ENCODE measurements at regions not wholly inside any gene's neighbourhood (a gene's known extent, or its start where the extent isn't known, plus 50 kb on each side); places are given as distances from the start of the nearest gene placed in this dataset.

DNA sequence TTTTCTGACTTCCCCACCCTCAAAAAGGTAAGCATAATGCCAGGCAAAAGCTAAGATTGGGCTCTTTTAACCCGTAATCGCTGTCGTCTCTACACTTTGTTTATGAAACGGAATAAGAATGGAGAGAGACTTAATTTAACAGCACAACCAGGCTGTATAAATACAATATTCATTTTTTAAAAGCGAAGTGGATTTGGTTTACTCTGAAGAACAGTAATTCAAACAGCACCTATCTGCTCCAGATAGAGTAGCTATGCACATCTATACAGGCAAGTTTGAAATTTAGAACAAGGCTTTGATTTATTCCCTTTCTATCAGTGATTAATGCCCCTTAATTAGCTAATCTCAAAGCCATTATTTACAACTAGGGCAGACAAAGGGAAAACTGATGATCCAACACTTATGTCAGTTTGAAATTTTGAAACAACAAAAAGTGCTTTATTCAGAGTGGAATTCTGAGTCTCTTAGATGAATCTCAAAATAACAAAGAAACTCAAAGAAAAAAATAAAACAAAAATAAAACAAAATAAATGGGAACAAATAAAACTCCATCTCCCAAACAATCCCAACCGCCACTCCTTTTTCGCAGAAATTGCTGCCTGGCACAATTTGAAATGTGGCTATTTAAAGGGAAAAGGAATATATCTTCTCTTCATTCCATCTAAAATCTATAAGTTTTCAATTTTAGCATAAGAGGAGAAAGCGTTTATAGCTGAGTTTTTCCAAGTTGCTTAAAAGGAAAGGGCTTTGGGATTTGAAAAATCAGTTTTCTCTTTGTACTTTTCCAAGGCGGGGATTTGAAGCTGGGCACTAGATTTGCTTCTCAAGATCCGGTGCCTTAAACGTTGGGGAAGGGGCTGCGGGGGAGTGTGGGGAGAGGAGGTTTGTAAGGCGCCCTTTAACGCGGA is 298.6 kb downstream of the PARP8 start:
- DNase-seq = no peak

DNA sequence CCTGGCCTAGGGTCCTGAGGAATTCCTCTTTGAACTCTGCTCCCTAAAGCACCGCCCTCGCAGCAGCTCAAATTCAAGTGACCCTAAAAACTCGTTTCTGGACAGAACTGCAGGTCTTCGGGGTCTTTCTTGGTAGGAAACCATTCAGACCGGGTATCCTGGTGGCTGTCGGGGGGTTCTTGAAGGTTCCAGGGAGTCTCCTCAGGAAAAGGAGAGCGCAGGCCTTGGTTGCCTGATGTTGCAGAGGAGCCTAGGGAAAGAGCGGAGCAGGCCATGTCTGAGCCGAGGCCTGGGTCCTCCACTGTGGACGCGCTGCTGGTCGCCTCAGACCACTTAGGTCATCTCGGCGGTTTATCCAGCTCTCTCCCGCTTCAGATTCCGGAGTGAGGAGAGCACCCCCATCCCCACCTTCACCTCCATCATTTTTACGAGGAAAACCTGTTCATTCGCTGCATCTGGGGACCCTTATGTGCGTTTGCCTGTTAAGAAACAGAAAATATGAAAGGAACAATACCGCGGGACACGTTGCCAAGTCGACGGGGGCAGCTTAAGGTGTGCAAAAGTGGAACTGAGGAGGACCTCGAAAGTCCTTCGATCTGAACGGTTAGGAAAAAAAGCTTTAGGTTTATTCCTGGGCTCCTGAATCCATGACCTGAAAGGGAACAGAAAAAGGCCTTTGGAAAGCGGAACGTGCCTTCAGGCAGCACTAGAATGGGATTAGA is 299.4 kb downstream of the PARP8 start:
- DNase-seq = no peak

DNA sequence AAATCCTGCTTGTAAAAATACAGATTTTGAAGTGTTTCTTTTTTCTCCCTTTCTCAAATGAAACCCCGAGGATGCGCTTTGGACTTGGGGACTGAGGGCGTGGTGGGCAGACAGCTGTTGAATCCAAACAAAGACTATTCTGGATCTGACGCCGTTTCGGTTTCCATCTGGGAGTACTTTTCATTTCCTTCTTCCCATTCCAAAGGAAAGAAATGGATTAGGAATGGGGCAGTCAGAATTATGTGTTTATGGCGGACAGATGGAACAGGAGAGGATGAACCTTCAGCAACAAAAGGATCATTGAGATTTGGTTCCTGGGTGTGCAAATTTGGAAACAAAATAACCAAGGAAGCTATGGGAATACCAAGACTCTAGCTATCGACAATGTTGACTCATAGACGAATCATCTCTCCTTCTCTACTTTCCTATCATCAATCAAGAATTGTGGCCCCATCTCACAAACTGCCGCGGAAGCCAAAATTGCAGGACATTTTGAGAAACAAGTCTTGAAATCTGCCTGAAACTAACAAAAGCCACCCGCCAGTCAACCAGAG is 300.6 kb downstream of the PARP8 start:
- DNase-seq = no peak

DNA sequence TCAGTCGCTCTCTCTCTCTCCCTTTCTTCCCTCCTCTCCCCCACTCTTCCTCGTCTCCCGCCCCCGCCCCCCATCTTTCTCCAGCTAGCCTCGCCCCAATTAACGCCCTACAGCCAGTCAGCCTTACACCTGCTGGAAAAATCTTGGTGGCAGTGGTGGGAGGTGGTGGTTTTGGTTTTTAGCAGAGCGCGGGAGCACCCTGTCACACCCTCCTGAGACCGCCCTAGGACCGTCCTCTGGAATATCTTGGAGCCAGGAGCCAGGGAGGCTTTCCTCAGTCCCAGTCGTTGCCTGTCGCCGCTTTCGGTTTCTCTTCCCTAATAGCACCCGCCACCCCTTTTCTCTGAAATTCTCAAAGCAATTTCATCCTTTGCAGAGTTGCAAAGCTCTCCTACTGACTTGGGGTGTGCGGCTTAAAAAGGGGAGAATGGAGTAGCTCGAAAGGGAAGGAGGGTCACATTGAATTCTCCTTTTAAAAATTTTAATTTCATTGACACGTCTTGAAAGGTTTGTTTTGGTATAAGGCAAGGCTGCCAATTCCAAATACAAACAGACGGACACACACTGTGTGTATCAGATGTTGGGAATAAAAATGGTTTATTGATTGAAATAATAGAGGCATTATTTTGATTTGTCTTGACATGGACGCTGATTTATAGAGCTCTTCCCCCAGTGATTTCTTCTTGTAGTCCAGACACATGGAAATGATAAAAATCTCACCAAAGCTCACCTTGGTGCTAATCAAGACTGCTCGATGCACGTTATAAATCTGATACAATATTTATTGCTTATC is 301.3 kb downstream of the PARP8 start:
- no peak for DNase-seq

DNA sequence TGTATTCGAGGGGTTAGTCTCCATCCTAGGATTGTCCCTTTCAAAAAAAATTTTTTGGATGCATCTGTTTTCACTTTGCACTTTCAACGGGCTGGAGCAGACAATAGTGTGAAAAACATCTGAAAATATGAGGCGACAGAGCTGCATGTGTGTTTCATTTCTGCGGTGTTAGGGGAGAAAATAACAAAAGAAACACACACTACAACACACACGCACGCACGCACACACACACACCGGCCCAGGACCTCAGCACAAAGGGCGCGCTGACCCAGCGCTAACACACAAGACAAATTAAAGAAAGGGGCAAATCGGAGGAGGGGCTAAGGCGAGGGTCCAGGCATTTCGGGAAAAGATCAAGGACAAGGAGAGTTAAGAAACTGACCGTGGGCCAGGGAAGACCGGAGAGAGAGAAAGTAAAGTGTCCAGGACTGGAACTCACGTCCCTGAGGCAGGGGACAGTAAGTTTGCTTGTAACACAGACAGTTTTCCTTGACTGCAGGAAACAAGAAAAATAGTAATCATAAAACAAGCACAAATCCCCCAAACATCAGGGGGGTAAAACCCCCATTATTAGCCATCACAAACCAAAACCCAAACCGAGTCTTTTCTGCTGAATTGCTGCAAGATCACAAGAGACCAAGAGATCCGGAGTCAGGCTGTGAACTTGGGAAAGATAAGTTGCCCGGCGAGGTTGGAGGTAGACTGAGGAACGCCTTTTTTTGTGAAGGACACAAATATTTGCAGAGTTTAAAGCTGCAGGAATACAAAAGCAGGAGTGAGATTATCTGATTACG is 302.1 kb downstream of the PARP8 start:
- DNase-seq = no peak

DNA sequence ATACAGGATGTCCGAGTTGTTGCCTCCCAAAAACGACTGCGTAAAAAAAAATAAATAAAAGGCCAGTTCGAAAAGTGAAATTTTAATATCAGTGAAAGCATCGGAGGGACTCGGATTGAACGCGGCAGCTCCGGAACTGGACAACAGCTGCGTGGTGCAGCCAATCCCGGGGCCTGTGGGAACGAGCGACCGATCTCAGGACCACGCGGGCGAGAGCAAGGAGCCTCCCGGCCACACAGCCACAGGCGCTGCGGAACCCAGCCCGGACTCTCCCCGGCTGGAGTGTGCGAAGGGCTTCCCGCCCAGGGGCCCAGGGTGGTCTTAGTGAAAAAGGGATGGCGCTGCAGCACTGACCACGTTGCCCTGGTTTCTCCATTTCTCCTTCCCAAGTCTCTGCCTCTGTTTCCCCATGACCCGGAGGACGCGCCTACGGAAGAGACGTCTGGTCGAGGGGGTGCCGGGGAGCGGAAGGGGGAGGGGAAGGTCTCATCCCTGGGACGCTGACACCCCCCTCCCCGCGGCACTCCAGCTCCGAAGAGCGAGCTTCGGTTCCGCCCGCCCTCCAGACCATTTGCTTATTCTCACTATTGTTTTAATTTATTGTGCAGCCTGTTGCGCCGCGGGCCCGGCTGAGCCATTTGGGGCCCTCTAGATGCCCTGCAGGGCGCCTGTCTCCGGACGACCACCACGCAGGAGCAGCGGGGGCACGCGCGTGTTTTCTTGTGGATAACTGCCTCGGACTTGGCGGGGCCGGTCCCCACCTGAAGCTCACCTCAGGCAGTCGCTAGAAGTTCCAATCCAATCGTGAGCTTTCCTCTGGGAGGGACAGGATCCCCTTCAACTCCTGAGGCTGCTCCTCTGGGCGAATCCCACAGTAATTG is 303.0 kb downstream of the PARP8 start:
- no peak for DNase-seq

DNA sequence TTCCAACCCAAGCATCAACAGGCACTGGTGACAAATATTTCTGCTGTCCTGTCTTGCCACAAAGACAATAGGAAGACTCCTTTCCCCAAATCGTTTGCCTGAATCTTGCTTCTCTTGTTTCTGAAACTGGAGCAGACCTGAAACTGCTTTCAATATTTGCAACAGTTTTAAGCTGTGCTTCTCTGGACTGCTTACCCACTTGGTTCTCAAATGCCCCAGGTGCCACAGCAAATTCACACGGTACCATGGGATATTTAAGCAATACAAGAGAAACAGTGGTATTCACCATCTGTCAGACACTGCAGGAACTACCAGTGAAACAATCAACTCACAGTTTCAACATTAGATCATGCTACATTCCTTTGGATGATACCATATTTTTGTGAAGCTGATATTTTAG is 309.4 kb downstream of the PARP8 start:
- no peak for DNase-seq

DNA sequence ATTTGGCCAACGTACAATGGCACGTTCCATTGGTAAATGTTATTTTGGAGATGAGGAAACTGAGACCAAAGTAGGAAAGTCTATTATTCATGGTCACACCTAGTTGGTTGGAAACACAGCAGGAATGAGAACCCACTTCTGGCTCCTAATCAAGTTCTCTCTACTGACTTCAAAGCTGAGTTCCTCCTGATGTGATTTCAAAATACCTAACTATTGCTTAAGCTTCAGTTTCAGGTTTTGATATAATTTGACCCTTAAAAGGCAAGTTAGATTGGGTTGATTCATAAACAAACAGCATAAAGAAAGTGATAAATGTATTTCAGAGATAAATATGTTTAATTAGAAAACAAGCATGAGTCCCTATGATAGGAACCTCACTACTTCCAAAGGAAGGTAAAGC is 312.5 kb downstream of the PARP8 start:
- DNase-seq = no peak

DNA sequence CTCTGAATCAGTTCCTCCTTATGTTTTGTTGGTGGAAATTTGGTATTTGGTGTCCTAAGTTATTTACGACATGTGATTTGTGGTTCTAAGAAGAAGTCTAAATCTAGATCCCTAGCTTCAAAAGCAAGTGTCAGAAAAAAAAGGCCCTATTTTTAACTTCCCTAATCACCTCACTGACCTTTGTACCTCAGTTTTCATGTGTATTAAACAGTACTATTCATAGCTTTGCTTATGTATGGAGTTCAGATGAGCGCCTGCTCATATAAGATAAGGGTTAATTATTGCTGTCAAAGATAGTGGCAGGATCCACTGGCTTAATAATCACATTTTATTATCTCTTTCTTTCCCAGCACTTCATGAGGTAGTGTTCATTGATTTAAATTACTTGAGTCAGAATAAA is 318.2 kb downstream of the PARP8 start:
- DNase-seq = no peak

DNA sequence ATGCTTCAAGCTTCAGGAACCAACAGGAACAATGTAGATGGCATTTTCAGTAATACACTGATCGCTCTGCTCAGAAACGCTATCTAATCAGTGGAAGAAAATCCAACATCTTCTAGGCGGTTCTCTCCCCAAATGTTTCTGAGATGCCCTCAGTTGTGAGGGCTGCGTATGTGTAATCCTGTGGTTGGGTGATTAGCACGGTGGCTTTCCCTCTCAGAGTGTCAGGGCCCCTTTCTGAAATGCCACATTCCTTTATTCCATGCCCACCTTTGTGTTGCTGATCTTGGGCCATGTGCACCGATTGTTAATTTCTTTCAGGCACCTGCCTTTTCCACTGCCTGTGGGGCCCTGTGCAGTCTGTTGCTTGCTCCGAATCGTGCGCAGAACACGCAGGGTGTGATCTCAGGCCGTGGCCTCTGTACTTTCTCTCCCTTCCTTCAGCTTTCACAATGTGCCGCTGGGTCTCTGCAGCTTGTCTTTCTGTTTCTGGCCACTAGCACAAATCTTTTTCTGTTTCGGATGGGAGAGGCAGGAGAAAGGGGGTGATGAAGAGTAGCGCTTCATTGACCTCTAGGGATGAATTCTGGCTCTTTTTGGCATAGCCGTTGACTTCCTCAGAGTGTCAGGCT is 324.0 kb downstream of the PARP8 start:
- no peak for DNase-seq

DNA sequence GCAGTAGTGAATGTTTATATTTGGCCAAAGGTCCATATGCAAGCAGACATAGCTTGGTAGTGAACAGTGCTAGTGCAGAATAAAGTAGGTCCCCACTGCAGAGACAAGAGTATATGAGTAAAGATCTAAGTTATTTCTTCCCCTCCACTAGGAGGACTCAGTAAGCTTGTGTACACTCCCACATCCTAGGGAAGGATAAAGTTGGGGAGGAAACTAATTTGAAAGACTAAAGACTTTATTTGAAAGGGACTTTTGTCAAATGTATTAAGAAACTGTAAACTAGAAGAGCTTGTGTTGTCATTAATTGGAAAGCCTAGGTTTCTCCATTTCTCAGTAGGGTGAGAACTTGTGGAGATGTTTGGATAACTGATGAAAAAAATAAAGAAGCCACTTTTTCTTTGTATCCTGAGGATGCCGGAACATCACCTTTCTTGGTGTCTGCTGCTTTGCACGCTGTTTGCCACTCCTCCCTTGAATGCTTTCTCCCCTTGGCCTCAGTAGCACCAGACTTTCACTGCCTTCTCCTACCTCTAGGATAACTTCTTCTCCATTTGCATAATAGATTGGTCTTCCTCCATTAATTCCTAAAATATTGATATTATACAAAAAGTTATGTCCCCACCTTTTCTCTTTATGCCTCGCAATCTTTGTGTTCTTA is 329.0 kb downstream of the PARP8 start:
- no peak for DNase-seq

DNA sequence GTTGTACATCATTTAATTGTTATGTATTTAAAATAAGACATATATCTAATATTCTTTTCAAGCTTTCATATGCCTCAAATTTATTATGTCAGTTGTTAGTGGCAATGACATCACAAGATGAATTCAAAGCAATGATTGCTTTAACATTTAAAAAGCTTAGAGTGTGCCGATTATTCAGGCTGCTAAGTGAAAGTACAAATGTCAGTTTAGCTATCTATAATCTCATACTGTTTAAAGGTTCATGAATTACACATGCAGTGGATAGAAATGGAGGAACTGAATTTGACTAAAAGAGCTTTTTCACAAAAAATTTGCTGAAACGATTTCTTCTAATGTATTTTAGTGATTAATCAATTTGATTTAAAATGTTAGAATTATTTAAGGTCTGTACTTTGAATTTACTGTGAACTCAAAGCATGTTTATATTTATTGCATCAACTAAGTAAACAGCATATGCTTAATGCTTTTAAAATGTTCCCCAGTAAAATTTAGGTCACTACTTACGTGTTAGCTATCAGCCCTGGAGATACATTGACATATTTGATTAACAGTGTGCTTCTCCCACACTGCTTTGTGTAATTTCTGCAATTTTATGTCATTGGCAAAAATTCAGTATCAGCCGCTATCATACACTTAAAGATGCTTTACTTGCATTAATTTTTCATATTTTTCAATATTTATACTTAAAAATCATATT is 334.9 kb downstream of the PARP8 start:
- DNase-seq = no peak

DNA sequence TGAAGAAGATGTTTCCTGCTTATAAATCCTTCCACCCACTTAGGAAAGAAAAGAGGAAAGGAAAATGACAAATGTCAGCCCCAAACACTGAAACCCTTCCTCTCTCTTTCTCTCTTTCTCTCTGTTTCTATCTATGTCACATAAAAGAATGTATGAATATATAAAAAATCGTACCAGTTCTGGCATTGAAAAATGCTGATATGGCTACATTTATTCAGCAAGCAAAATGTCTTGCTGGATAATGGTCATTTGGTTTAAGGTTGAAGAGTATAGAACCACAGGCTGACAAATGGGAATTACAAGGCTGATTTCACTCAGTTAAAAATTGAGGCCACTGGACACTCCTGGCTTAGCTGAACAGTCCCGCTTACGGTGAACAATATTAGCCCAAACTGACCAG is 335.9 kb downstream of the PARP8 start:
- DNase-seq = no peak

DNA sequence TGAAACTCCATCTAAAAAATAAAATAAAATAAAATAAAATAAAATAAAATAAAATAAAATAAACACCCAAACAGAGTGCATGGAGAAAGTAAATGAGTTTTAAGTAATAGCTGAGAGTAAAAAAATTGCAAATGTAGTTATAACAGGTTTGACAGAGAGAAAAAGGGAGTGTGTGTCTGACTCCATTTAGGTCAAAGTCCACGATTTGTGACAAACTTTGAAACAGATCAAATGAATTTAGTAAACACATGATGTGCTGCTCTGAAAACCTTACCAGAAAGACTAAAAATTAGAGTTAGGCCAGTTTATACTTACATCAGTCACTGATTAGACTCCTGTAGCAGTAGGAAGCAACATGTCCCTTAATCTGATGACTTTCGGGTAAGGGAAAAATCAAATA is 346.6 kb downstream of the PARP8 start:
- DNase-seq = no peak

DNA sequence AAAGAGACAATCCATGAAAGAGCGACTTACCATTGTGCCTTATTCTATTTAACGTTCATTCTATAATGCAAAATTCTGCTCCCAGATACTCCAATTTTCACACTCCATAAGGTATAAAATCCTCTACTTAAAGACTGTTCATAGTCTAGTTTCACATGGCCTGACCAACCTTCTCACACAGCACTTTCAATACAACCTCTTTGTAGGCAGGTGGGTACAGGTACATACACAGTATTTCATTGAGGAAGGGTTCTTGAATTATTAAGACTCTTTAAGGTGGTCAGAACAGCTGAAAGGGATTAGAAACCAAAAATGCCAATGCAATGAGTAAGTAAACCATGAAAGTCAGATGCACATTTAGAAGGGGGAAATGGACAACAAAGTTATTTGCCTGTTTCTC is 352.0 kb downstream of the PARP8 start:
- DNase-seq = no peak

DNA sequence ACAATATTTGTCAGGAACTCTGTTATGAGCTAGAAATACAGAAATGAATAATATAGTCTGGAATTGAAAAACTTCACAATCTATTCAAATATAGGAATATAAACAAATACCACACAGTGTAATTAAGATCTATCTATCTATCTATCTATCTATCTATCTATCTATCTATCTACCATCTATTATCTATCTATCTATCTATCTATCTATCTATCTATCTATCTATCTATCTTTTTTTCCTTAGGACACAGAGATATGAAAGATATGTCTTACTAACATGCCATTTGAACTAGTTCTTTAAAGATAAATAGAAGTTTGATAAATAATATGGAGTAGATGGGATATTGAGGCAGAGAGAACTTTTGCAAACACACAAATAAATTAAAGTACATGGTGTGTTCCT is 357.8 kb downstream of the PARP8 start:
- no peak for DNase-seq

DNA sequence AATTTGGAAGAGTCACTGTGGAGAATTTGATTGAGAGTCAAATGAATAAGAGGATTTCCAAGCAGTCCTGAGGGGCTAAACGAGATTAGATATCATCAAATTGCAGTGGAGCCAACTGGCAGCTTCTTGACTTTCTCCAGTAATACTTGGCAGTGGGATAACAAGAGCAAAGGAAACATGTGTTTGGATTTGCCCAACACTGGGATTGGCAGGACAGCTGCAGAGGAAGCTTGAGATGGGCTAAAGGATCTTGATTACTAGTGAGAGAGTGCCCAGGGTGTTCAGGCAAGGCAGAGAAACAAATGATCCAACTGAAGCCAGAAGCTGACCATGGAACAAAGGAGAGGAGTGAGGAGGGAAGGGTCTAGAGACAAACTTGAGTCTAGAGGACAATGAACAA is 356.0 kb upstream of the ISL1 start:
- no peak for DNase-seq

DNA sequence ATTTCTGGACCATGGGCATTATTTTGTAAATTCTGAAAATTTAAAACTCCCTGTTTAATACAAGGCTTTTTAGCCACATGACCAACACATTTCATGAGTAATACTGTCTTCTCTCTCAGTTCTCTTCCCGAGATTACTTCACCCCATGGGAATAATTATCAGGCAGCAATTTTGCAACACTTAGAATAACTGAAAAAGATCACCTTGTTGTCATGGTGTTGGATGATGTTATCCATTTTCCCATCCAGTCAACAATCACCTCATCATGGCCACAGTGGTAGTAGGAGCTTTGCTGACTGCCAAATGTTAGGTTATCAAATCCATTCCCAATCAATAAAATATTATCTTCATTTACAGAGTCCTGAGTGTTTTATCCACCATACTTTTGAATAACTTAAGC is 354.9 kb upstream of the ISL1 start:
- no peak for DNase-seq

DNA sequence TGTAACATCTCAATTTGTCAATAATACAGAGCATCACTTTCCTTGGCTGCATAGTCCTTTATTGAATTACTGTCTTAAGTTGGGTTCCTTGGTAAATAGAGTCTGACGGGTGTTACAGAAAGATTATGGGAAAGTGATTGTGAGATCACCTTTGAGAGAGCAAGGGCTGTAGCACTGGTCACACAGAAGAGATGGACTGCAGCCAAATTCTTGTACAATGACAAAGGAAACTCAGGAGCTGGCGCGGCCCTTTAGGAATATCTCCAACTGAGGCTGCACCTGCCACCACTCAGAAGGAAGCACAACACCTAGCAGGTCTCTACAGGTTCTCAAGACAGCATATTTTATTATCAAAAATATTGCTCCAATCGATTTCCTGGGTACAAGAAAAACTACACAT is 350.0 kb upstream of the ISL1 start:
- DNase-seq = no peak
